GM12872 (cell line): ENCODE measurements at regions not wholly inside any gene's neighbourhood (a gene's known extent, or its start where the extent isn't known, plus 50 kb on each side); places are given as distances from the start of the nearest gene placed in this dataset.

Experiments
- TF ChIP-seq, protein P1 (sequence below): IDR thresholded peaks from 3 replicates; pipeline ENCODE4 v1.5.1; 2011; ENCODE audit warnings: low read depth, mild to moderate bottlenecking, low read length, moderate library complexity; ENCODE audit not compliant: insufficient read depth

DNA sequence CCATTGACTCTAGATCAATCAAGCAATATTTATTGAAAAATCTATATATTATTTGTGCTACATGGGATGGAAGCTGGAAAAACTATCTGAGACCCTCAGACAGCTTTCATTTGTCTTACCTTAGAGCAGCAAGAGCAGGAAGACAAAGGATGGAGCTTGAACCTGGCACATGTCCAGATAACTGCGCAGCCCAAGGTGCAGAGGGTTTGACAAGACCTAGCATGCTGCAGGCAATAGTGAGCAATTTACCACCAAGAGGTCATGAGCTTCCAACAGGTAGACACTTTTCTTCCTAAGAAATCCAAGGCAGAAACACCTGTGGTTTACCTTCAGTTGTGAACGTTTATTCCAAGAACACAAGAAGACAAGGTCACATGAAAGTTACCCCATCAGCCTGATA is 214.7 kb upstream of the NECTIN3 start:
- TF ChIP-seq, protein P1, sequence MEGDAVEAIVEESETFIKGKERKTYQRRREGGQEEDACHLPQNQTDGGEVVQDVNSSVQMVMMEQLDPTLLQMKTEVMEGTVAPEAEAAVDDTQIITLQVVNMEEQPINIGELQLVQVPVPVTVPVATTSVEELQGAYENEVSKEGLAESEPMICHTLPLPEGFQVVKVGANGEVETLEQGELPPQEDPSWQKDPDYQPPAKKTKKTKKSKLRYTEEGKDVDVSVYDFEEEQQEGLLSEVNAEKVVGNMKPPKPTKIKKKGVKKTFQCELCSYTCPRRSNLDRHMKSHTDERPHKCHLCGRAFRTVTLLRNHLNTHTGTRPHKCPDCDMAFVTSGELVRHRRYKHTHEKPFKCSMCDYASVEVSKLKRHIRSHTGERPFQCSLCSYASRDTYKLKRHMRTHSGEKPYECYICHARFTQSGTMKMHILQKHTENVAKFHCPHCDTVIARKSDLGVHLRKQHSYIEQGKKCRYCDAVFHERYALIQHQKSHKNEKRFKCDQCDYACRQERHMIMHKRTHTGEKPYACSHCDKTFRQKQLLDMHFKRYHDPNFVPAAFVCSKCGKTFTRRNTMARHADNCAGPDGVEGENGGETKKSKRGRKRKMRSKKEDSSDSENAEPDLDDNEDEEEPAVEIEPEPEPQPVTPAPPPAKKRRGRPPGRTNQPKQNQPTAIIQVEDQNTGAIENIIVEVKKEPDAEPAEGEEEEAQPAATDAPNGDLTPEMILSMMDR = no peak

DNA sequence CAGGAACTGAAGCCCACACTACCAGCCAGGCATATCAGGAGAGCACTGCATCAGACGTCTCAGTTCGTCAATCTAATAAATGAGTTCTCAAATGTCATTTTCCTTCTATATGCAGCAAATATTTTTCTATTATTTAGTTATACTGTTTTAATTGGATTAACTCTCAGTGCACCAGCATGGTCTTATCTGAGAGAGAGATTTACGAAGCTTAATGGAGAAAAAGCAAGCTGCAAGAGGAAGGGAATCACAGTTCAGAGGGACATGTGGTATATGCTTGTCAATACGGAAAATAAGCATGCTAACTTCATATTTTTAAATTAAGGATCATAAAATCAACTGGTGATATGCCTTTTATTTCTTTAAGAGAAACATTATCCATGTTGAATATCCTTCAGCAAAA is 213.1 kb upstream of the NECTIN3 start:
- TF ChIP-seq, protein P1 = no peak

DNA sequence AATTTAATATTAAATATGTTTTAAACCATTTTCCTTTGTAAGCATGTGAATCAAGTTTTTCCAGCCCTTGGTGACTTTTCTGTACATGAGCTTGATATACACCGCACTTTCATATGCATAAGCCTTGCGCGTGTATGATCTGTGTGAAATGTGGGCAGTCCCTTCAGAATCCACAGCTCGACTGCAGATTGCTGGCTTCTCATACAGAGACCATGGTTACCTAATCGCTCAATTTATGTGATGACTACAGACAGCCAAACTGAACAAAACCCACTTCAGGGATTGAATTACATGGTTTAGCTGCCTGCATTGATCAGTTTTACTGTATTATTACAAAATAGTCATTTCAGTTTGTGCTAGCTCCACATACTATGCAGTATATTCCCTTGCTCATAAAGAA is 212.3 kb upstream of the NECTIN3 start:
- TF ChIP-seq, protein P1 = no peak

DNA sequence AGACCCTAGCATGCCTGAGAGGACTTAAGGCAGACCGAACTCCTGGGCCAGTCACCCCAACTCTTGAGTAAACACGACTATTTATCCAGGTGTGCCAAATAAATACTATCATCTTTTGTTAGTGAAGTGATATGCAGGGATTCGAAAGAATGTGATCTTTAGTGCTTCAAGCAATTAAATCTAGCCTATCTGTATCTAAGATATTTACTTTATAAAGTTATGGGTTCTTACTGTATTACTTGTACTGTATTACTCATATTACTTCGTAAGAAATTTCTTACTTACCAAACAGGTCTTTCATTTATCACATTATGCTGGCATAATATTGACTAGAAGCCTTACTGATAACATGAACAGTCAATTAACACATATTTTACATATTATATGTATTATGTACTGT is 211.6 kb upstream of the NECTIN3 start:
- TF ChIP-seq, protein P1 = no peak

DNA sequence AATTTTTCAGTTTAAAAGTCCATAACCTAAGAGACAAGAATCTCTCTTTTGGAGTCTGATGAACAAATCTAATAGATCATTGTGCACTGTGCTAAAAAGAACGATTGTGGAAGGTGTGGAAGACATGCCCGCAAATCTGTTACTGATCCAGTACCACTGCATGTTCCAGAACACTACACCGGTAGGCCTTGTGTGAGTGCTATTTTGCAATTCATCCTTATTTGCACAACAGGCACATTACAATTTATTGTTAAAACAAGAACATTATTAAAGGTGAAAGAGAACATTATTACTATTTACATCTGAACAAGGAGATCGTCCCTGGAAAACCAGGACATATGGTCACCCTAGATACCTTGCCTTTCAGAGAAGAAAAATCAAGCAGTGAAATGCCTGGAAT is 205.7 kb upstream of the NECTIN3 start:
- TF ChIP-seq, protein P1 = no peak

DNA sequence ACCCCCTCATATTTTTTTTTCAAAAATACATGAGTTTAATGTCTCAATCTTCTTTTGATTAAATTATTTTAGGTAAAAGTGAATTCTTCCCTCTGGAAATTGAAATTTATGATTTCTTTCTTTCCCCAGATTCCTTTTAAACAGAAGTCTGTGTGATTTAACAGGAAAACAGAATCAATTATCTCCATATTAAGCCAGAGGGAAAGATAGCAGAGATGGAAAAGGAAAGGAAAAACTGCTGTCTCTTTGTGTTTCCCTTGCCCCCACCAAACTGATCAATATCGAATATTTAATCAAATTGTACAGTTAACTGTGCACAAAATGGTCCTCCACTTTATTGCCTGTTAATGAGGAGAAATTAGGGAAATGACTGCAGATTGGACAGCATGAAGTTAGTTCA is 203.5 kb upstream of the NECTIN3 start:
- TF ChIP-seq, protein P1 = no peak

DNA sequence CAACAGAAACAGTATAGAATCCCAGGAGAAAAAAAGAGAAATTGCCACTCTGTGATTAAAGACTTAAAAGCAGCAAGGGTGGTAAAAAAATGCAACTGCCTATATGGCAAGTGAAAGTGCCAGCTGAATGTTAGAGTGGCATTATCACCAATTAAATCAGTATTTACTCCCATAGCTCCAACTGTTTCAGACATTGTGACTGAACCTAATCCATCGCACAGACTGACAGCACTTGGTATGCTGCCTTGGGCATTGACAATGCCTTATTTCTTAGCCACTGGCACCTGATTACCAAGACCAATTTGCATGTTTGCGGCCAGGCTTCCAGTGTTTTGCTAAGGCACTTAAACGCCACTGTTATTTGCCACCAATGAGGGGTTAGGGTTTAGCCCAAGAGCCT is 201.9 kb upstream of the NECTIN3 start:
- TF ChIP-seq, protein P1 = no peak

DNA sequence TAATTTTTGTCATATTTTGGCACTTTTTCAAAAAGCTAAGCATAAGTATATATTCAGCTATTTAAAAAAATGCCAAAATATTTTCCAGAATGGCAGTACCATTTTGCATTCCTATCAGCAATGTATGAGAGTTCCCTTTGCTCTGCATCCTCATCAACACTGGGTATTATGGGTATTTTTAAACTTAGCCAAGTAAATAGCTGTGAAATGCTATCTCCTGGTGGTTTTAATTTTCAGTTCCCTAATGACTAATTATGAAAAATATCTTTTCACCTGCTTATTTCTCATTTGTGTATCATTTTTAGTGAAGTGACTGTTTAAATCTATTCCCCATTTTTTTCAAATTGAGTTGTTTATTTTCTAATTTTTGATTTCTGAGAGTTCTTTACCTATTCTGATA is 199.7 kb upstream of the NECTIN3 start:
- TF ChIP-seq, protein P1 = no peak
